Ectodermal cell (in vitro differentiated cells): ENCODE measurements at regions not wholly inside any gene's neighbourhood (a gene's known extent, or its start where the extent isn't known, plus 50 kb on each side); places are given as distances from the start of the nearest gene placed in this dataset.

ENCODE experiments used
- H3K27ac ChIP-seq: 2 replicates; pipeline ENCODE4 v1.7.0; 2013; ENCODE audit warnings: mild to moderate bottlenecking, low read depth, low read length; ENCODE audit not compliant: insufficient read depth, poor library complexity, severe bottlenecking
- H3K27me3 ChIP-seq: 2 replicates; pipeline ENCODE4 v1.7.0; 2013; ENCODE audit warnings: mild to moderate bottlenecking, low read length; ENCODE audit not compliant: insufficient read depth, control insufficient read depth, poor library complexity, severe bottlenecking
- H3K36me3 ChIP-seq: one replicate; pipeline ENCODE4 v1.7.0; 2013; ENCODE audit warnings: low read length; ENCODE audit not compliant: control insufficient read depth, insufficient read depth
- H3K4me1 ChIP-seq: one replicate; pipeline ENCODE4 v1.7.0; 2013; ENCODE audit warnings: low read length; ENCODE audit not compliant: control insufficient read depth, insufficient read depth
- H3K4me3 ChIP-seq: 2 replicates; pipeline ENCODE4 v1.7.0; 2013; ENCODE audit warnings: low read depth, low read length, control low read depth; ENCODE audit not compliant: insufficient read depth
- H3K9me3 ChIP-seq: 2 replicates; pipeline ENCODE4 v1.7.0; 2013; ENCODE audit warnings: mild to moderate bottlenecking, low read length, moderate library complexity; ENCODE audit not compliant: control insufficient read depth
- WGBS, 2 experiments: methylation state at CpG; one replicate each; pipeline ENCODE4 v1.1.7; 2013; ENCODE audit warnings: missing lambda C conversion rate in 2 of 2; 5-methylcytosine and 5-hydroxymethylcytosine counted together

DNA sequence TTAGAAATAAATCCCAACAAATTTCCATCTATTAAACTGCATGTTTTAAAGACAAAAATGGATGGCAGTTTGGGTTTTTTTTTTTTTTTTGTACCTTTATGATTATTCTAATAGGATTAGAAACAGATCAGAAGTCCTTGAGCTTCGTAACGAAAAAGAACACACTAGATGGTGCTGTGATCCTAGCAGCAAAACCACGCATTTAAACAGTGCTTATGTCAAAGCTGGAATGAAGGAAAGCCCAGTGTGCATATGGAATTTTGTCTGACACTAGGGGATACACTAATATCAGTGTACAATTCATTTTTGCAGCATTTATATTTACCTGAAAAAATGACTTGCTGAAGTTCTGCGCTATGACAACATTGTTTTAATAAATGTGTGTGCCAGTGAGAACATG, 229.1 kb downstream of the VEGFC start:
- H3K9me3 ChIP-seq, result no peaks in the 10 kb centered on the region
- H3K27me3 ChIP-seq, result no peaks in the 10 kb centered on the region
- H3K4me1 ChIP-seq, result no peaks in the 10 kb centered on the region
- WGBS, 2 experiments, result 90 to 97% methylated on average over 4 of the region's 4 CpGs
- H3K27ac ChIP-seq, result no peak overlapping the region
- H3K4me3 ChIP-seq, result no peak overlapping the region
- no peaks in the 10 kb centered on the region for H3K36me3 ChIP-seq

DNA sequence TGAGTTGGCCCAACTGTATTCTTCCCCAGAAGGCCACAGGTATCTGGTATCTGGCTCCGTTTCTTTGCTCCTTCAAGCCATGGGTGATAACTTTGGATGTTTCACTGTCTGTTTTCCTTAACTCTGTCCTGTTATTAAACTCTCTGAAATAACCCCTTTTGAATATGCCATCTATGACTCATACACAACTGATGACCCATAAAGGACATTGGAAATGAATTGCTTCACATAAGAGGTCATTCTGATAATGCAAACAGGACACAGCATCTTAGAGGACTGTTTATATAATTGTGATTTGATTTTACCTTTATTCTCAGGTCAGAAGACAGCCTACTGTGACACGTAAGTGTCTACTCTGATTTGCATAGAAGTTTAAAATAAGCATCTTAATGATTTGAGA, 227.7 kb downstream of the VEGFC start:
- WGBS, 2 experiments, result 85 to 92% methylated on average over 1 to 2 of the region's 2 CpGs
- Histone ChIP-seq H3K9me3 (no peaks in the 10 kb centered on the region), H3K36me3 (no peaks in the 10 kb centered on the region), H3K4me1 (no peaks in the 10 kb centered on the region), H3K27me3 (no peaks in the 10 kb centered on the region), H3K27ac (no peak overlapping the region), H3K4me3 (no peak overlapping the region)

DNA sequence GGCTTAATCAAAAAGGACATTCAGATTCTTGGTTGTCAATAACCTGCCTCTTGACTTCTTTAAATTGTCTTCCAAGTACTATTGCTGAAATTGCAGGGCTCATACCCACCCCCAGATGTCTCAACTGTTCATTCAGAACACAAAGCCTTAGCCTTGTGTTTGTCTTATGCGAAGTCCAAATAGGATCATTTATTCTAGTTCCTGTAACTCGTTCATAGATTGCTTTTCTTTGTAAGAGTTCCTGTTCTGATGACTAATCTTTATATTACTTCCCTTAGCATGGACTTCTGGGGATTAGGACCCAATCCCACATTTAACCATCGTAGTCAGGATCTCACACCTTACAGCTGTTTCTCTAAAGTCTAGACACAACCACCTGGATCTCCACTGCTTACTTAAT, 226.0 kb downstream of the VEGFC start:
- no peak overlapping the region for H3K27ac ChIP-seq
- H3K9me3 ChIP-seq, result no peaks in the 10 kb centered on the region
- no peaks in the 10 kb centered on the region for H3K36me3 ChIP-seq
- no peaks in the 10 kb centered on the region for H3K27me3 ChIP-seq
- no peak overlapping the region for H3K4me3 ChIP-seq
- 92 to 95% methylated on average over 3 of the region's 3 CpGs for WGBS, 2 experiments
- no peaks in the 10 kb centered on the region for H3K4me1 ChIP-seq

DNA sequence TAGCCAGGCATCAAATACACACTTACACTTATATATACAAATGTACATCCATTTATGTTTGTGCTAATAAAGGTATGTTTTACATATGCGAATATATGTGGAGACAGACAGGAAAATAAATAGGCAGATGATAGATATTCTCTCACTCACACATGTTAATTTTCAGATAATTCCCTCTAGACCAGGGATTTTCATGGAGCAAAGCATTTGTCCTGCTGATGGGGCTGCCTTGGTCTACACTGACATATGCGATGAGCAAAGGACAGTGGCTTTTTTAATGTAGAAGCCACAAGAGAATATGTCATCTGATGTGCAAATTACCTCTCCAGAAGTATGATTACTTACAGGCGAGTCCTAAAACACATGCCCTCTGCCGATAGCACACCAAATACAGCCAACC, 224.5 kb downstream of the VEGFC start:
- Histone ChIP-seq H3K27me3 (no peaks in the 10 kb centered on the region), H3K9me3 (no peaks in the 10 kb centered on the region), H3K4me3 (no peak overlapping the region), H3K27ac (no peak overlapping the region), H3K4me1 (no peaks in the 10 kb centered on the region), H3K36me3 (no peaks in the 10 kb centered on the region)
- WGBS, 2 experiments, result 90 to 98% methylated on average over 3 to 4 of the region's 4 CpGs

DNA sequence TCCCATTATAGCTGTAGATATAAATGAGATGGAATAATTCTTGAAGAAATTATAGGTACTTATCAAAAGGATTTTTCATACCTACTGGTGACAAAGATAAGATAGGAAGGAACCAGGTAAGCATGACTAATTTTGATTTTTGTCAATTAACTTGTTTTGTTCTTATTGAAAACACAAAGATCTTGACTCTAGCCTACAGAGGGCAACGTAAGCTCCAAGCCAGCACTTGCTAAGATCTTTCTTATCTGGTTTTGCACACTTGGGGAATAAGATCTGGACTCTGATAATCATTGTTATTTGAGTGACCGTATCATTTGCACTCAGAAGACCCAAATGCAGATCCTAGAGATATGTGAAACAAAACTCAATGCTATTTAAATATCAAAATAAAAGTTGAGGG, 223.4 kb downstream of the VEGFC start:
- Histone ChIP-seq H3K27ac (no peak overlapping the region), H3K4me3 (no peak overlapping the region), H3K9me3 (no peaks in the 10 kb centered on the region), H3K36me3 (no peaks in the 10 kb centered on the region), H3K27me3 (no peaks in the 10 kb centered on the region), H3K4me1 (no peaks in the 10 kb centered on the region)
- WGBS, 2 experiments, result 24 to 47% methylated on average over 1 of the region's 2 CpGs

DNA sequence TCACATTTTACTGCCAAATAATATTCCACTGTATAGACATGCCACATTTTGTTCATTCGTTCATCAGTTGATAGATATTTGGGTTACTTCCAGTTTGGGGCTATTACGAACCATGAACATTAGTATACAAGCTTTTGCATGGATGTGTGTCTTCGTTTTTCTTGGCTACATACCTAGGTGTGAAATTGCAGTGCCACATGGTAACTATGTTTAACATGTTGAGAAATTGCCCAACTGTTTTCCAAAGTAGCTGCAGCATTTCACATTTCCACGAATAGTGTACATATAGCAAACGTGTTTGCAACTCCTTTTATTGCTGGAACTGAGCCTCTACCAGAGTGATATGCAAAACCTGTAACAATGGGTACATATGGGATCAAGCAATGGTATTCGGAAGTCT, 221.5 kb downstream of the VEGFC start:
- no peaks in the 10 kb centered on the region for H3K27me3 ChIP-seq
- no peaks in the 10 kb centered on the region for H3K9me3 ChIP-seq
- WGBS, 2 experiments, result 89 to 90% methylated on average over 6 of the region's 6 CpGs

DNA sequence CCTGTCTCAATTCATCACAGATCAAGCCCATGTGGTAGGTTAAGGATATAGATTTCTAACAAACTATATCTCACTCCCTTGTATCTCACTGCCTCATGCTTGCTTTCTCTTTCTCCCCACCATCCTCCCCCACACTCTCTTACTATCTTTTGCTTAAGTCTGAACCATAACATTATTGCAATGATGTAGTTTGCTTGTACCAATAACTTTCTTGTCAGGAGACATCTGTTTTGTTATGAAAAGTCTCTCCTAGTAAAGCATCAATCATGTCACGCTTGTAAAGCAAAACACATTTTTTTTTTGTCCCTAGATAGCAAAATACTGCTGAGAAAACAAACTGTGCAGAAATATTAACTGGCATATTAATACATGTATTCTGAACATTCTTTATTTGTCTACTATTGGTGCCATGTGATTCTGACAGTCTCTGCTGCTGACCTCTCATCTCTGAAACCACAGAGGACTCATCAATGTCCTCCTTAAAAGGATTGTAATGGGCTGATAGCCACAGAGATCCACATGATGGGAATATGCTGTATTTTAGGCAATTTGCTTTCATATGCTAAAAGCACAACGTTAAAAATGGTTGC, 217.5 kb downstream of the VEGFC start:
- Histone ChIP-seq H3K4me1 (no peaks in the 10 kb centered on the region), H3K36me3 (no peaks in the 10 kb centered on the region), H3K4me3 (no peak overlapping the region), H3K27me3 (no peaks in the 10 kb centered on the region), H3K9me3 (no peaks in the 10 kb centered on the region), H3K27ac (no peak overlapping the region)
- whole genome bisulfite sequencing, 2 experiments, result 68 to 75% methylated on average over 2 of the region's 2 CpGs

More for the DNA sequence above, 221.5 kb downstream of the VEGFC start:
- Histone ChIP-seq H3K4me3 (no peak overlapping the region), H3K4me1 (no peaks in the 10 kb centered on the region), H3K27ac (no peak overlapping the region), H3K36me3 (no peaks in the 10 kb centered on the region)

DNA sequence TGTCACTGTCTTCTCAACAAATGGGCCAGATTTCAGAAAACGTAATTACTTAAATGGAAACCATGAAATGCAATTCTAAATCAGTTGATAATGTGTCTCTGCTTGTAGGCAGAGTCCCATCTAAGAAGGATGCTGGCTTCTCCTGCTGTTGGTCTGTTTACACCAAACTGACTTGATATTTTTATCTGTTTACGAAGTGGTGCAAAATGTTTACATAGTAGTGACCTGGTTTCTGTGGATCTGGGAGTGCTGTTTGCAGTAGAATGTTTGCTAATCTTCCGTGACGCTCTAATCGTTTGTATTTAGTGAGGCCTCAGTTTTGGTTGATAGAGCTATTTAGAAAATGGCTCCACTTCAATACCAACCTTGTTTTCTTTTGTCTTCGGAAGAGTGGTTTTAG, 213.5 kb downstream of the VEGFC start:
- Histone ChIP-seq H3K27me3 (no peaks in the 10 kb centered on the region), H3K4me3 (no peak overlapping the region), H3K4me1 (no peaks in the 10 kb centered on the region), H3K36me3 (no peaks in the 10 kb centered on the region), H3K27ac (no peak overlapping the region), H3K9me3 (no peaks in the 10 kb centered on the region)
- WGBS, 2 experiments, result 85 to 86% methylated on average over 5 to 6 of the region's 6 CpGs

DNA sequence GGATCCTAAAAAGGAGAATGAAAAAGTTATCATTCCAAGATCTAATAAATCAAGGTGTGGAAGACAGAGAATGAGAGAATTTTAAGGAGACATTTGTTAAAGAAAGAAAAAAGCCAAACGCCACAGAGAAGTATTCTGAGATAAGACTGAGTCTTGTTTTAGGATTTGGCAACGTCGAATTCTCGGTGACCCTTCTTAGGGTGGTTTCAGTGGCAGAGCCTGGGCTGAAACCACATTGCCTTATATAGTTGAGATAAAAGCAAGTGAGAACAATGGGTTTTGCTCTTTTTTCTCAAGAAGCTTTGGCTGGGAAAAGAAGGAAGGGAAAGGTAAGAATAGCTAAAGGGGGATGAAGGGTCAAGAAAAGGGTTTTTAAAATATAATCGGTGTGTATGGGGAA, 209.4 kb downstream of the VEGFC start:
- H3K4me3 ChIP-seq, result no peak overlapping the region
- H3K4me1 ChIP-seq, result no peaks in the 10 kb centered on the region
- no peak overlapping the region for H3K27ac ChIP-seq
- H3K9me3 ChIP-seq, result no peaks in the 10 kb centered on the region
- no peaks in the 10 kb centered on the region for H3K36me3 ChIP-seq
- H3K27me3 ChIP-seq, result no peaks in the 10 kb centered on the region
- 96% methylated on average over 5 of the region's 5 CpGs for WGBS, 2 experiments

DNA sequence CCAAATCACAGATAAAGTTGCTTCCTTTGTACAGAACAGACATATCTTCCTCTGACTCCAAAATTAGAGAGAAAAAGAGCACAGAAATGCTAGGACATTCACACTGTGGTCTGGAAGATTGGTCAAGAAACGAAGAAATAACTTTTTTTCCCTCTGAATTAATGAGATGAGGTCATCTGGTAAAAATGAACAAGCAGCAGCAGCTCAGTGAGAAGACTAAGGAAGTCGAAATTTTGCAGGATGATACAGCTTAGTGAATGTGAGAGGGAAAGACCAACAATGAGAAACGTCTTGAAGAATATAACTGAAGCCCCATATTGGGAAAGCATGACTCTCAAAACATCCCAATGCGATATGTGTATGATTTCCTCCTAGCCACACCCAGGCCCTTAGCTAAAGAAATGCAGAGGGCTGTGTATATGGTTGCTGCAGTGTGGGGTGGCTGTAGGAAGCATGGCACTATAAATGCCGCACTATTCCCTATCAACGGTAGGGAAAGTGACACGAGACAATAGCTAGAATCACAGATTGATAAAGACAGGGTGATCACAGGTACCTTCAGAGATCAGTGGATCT, 208.6 kb downstream of the VEGFC start:
- 88 to 92% methylated on average over 7 of the region's 7 CpGs for WGBS, 2 experiments
- Histone ChIP-seq H3K9me3 (no peaks in the 10 kb centered on the region), H3K36me3 (no peaks in the 10 kb centered on the region), H3K27ac (no peak overlapping the region), H3K4me3 (no peak overlapping the region), H3K27me3 (no peaks in the 10 kb centered on the region), H3K4me1 (no peaks in the 10 kb centered on the region)

DNA sequence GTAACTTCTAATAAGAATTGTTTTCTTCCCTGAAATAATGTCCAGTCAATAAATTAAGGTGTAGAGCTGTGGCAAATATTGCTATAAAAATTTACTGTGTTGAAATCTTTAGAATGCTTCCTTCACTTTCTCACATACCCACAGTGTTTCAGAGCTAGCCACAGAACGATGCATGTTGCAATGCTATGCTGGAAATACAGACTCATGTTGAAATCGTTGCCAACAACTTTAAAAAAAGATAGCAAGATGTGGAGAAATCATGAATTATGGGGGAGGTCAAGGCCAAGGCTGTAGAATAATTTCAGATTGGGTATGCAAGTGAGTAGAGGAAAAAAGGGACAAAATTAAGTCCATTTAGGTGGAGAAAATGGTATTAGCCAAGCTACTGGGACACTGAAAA, 204.8 kb downstream of the VEGFC start:
- no peak overlapping the region for H3K4me3 ChIP-seq
- WGBS, 2 experiments, result 89 to 94% methylated on average over 2 of the region's 2 CpGs
- H3K36me3 ChIP-seq, result no peaks in the 10 kb centered on the region
- H3K9me3 ChIP-seq, result no peaks in the 10 kb centered on the region
- no peak overlapping the region for H3K27ac ChIP-seq
- no peaks in the 10 kb centered on the region for H3K4me1 ChIP-seq
- H3K27me3 ChIP-seq, result no peaks in the 10 kb centered on the region
